ENCODE measurements at regions not wholly inside any gene's neighbourhood (a gene's known extent, or its start where the extent isn't known, plus 50 kb on each side); places are given as distances from the start of the nearest gene placed in this dataset.

DNA sequence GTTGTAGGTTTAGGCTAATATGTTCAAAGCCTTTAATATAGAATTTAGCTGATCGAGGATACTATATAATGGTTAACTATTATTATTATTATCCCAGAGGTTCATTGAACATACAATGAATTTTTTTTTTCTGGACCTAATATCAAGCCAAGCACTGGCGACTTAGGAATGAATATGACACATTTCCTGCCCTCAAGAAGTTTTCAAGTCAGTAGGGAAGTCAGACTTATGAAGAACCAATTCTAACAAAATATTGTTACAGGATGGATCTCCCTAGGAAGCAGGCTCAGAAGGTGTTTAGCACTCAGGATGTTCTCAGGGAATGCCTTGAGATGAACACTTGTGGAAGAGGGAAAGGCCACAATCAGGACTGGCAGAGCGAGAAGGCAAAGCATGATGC lies 211.8 kb upstream of the FGGY start:
- no peak overlapping the region for H3K9ac ChIP-seq (ENCODE audit: control insufficient read depth, extremely low read depth, insufficient read depth, low read length)
- no peaks in the 10 kb centered on the region for H3K9me1 ChIP-seq (ENCODE audit: control insufficient read depth, extremely low read depth, insufficient read depth, low read length)
- no peaks in the 10 kb centered on the region for H3K36me3 ChIP-seq (ENCODE audit: control insufficient read depth in 2 of 2, extremely low read depth in 1 of 2, insufficient read depth in 2 of 2, low read length in 2 of 2)
- no peak overlapping the region for H2AFZ ChIP-seq (ENCODE audit: control insufficient read depth, low read length)
- dilution Hi-C loops (cut with MboI; ENCODE audit: extremely low pct_ligation_motif_present, low sequenced_read_pairs): no loop called here
- H3K79me2 ChIP-seq (ENCODE audit: control insufficient read depth, insufficient read depth, low read length): no peaks in the 10 kb centered on the region
- TF ChIP-seq, protein P1, sequence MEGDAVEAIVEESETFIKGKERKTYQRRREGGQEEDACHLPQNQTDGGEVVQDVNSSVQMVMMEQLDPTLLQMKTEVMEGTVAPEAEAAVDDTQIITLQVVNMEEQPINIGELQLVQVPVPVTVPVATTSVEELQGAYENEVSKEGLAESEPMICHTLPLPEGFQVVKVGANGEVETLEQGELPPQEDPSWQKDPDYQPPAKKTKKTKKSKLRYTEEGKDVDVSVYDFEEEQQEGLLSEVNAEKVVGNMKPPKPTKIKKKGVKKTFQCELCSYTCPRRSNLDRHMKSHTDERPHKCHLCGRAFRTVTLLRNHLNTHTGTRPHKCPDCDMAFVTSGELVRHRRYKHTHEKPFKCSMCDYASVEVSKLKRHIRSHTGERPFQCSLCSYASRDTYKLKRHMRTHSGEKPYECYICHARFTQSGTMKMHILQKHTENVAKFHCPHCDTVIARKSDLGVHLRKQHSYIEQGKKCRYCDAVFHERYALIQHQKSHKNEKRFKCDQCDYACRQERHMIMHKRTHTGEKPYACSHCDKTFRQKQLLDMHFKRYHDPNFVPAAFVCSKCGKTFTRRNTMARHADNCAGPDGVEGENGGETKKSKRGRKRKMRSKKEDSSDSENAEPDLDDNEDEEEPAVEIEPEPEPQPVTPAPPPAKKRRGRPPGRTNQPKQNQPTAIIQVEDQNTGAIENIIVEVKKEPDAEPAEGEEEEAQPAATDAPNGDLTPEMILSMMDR (optimal IDR thresholded peaks at IDR 0.05 in 1 of 3, IDR thresholded peaks at IDR 0.05 in 1 of 3, conservative IDR thresholded peaks at IDR 0.05 in 1 of 3; ENCODE audit: extremely low read depth in 1 of 3, insufficient read depth in 2 of 3, low read length in 3 of 3): no peak
- TF ChIP-seq EZH2 (IDR thresholded peaks at IDR 0.05; ENCODE audit: low read length): no peak
- no peak overlapping the region for H3K27ac ChIP-seq (ENCODE audit: control insufficient read depth, insufficient read depth, low read length)
- H3K9me3 ChIP-seq (ENCODE audit: control insufficient read depth, low read depth, low read length): no peaks in the 10 kb centered on the region
- H3K27me3 ChIP-seq (ENCODE audit: control insufficient read depth, extremely low read depth, insufficient read depth, low read length): no peaks in the 10 kb centered on the region
- H4K20me1 ChIP-seq (ENCODE audit: control insufficient read depth, extremely low read depth, insufficient read depth, low read length): no peaks in the 10 kb centered on the region
- DNase-seq (ENCODE audit: low read depth, low spot score): no peak
- no peak for FAIRE-seq
- H3K4me2 ChIP-seq (ENCODE audit: control insufficient read depth, extremely low read depth, insufficient read depth, low read depth, low read length): no peak overlapping the region
- H3K4me3 ChIP-seq (ENCODE audit: control insufficient read depth in 2 of 3, extremely low read depth in 1 of 3, insufficient read depth in 2 of 3, low read depth in 1 of 3, low read length in 3 of 3): no peak overlapping the region
- peaks cover 25% of the 10 kb centered on the region for H3K4me1 ChIP-seq (ENCODE audit: control insufficient read depth, extremely low read depth, insufficient read depth, low read length)

DNA sequence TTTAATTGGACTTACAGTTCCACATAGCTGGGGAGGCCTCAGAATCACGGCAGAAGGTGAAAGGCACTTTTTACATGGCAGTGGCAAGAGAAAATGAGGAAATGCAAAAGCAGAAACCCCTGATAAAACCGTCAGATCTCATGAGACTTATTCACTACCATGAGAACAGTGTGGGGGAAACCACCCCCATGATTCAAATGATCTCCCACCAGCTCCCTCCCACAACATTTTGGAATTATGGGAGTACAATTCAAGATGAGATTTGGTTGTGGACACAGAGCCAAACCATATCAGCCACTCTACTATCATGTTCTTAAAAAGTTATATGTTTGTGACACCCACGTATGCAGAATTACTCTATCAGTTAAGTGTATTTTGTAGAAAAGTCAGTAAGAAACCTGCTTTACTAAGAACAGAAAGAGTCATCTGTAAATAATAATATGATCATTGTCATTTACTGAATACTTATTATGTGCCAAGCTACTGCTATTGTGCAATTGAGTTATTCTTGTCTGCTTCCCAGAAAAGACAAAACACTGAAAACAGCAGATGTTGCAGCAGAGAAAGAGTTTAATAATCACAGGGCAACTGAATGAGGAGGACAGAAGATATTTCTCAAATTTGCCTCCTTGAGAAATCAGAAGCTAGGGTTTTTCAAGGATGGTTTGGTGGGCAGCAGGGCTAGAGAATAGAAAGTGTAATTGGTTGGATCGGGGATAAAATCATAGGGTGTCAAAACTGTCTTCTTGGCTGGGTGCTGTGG lies 207.7 kb upstream of the FGGY start:
- TF ChIP-seq EZH2 (IDR thresholded peaks at IDR 0.05; ENCODE audit: low read length): no peak
- TF ChIP-seq, protein P1 (optimal IDR thresholded peaks at IDR 0.05 in 1 of 3, IDR thresholded peaks at IDR 0.05 in 1 of 3, conservative IDR thresholded peaks at IDR 0.05 in 1 of 3; ENCODE audit: extremely low read depth in 1 of 3, insufficient read depth in 2 of 3, low read length in 3 of 3): no peak
- no peak overlapping the region for H2AFZ ChIP-seq (ENCODE audit: control insufficient read depth, low read length)
- FAIRE-seq: no peak

More for the DNA sequence above, 207.7 kb upstream of the FGGY start:
- Histone ChIP-seq H3K9me1 (ENCODE audit: control insufficient read depth, extremely low read depth, insufficient read depth, low read length) (no peaks in the 10 kb centered on the region), H3K4me1 (ENCODE audit: control insufficient read depth, extremely low read depth, insufficient read depth, low read length) (peaks cover 11% of the 10 kb centered on the region), H3K27ac (ENCODE audit: control insufficient read depth, insufficient read depth, low read length) (no peak overlapping the region), H3K4me3 (ENCODE audit: control insufficient read depth in 2 of 3, extremely low read depth in 1 of 3, insufficient read depth in 2 of 3, low read depth in 1 of 3, low read length in 3 of 3) (no peak overlapping the region), H4K20me1 (ENCODE audit: control insufficient read depth, extremely low read depth, insufficient read depth, low read length) (no peaks in the 10 kb centered on the region), H3K36me3 (ENCODE audit: control insufficient read depth in 2 of 2, extremely low read depth in 1 of 2, insufficient read depth in 2 of 2, low read length in 2 of 2) (no peaks in the 10 kb centered on the region), H3K4me2 (ENCODE audit: control insufficient read depth, extremely low read depth, insufficient read depth, low read depth, low read length) (no peak overlapping the region), H3K9ac (ENCODE audit: control insufficient read depth, extremely low read depth, insufficient read depth, low read length) (no peak overlapping the region), H3K79me2 (ENCODE audit: control insufficient read depth, insufficient read depth, low read length) (no peaks in the 10 kb centered on the region), H3K27me3 (ENCODE audit: control insufficient read depth, extremely low read depth, insufficient read depth, low read length) (no peaks in the 10 kb centered on the region), H3K9me3 (ENCODE audit: control insufficient read depth, low read depth, low read length) (no peaks in the 10 kb centered on the region)
- dilution Hi-C loops (cut with MboI; ENCODE audit: extremely low pct_ligation_motif_present, low sequenced_read_pairs): no loop called here
- DNase-seq (ENCODE audit: low read depth, low spot score): no peak
